HG02571 (cell line): ENCODE measurements at regions not wholly inside any gene's neighbourhood (a gene's known extent, or its start where the extent isn't known, plus 50 kb on each side); places are given as distances from the start of the nearest gene placed in this dataset.

ENCODE experiments used
- ATAC-seq: cut with Tn5 transposase; IDR thresholded peaks from one replicate; pipeline ENCODE4 v1.9.1; 2021; ENCODE audit warnings: mild to moderate bottlenecking, moderate library complexity; ENCODE audit not compliant: unreplicated experiment

DNA sequence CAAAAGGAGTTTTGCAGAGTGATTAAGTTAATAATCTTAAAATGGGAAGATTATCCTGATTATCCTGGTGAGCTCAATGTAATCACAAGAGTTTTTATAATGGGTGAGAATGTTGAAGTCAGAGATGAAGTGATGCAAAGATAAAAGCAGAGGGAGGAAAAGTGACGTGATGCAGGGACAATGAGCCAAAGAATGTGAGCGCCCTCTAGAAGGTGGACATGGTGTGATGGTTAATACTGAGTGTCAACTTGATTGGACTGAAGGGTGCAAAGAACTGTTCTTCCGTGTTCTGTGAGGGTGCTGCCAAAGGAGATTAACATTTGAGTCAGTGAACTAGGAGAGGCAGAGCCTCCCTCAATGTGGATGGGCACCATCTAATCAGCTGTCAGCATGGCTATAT, 569.6 kb upstream of the AGTR1 start:
- ATAC-seq: no peak

DNA sequence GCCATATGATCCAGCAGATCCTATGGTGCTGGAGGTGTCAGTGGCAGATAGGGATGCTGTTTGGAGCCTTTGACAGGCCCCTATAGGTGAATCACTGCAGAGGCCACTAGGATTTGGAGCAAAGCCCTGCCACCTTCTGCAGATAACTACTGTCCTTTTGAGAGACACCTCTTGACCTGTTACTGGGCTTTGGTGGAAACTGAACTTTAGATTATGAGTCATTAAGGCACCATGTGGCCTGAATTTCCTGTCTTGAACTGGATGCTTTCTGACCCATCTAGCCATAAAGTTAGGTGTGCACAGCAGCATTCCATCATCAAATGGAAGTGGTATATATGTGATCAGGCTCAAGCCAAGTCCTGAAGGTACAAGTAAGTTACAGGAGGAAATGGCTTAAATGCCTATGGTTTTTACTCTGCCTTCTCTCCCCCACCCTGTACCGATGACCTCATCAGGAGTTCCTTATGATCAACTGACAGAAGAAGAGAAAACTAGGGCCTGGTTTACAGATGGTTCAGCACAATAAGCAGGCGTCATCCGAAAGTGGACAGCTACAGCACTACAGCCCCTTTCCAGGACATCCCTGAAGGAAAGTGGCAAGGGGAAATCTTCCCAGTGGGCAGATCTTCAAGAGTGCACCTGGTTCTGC, 565.6 kb upstream of the AGTR1 start:
- ATAC-seq: no peak

DNA sequence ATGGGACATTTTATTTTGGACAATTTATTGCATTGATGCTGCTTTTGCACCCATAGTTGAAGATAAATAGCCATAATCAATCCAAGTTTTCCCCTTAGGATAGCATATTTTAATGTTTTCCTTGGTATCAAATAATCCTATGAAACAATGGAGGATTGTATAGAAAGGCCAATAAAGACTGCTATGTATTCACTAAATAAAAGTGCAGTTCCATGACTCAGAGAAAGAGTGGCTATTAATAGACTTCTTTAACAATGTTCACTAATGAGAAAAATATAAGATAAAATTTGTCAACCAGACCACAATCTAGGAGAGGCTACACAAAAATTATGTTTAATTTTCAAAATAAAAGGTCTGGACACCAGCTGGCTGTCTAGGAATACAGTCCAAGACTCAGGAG, 560.9 kb upstream of the AGTR1 start:
- no peak for ATAC-seq

DNA sequence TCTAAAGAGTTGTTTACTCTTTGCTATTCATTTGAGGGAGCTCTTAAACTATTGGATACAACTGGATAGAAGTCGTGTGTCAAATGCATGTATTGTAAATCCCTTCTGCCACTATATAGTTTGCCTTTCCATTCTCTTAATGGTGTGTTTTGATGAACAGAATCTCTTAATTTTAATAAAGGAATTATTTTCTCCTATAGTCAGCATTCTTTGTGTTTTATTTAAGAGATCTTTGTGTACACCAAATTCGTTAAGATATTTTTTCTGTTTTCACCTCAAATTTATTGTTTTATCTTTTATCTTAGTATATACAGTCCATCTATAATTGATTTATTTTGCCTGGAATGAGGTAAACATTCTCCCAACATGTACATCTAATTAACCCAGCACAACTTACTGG, 551.5 kb upstream of the AGTR1 start:
- ATAC-seq: no peak

DNA sequence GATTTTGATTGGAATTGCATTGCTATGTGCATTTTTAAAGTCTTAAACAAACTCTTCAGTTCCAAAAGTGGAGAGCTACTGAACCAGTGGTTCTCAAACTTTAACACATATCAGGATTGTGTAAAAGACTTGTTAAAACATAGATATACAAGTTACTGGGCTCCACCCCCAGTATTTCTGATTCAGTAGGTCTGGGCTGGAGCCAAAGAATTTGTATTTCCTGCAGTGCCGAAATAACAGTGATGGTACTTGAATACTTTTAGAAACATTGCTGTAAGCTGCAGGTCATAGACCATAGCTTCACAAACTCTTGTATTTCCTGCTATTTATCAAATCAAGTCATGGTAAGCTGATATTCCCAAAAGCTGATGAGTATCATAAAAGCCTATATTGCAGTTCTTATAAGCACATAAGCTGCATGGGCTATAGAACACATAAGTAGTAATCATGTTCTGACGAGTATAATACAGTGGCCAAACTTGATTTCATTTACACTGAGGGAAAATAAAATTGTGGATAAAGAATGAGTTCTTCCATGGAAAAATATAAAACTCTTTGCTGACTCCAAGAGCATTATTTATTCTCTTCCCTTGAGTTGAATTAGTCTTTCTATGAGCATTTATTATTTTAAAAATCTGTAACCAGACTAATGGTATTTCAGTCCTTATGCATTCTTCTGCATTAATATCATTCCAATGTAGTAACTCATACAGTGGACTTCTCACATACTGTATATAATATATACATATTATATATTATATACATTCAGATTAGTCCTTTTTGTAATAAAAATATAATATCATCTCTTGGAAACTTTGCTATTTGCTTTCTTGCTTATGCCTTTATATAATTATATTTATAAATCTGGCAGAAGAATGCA, 550.5 kb upstream of the AGTR1 start:
- ATAC-seq: no peak

DNA sequence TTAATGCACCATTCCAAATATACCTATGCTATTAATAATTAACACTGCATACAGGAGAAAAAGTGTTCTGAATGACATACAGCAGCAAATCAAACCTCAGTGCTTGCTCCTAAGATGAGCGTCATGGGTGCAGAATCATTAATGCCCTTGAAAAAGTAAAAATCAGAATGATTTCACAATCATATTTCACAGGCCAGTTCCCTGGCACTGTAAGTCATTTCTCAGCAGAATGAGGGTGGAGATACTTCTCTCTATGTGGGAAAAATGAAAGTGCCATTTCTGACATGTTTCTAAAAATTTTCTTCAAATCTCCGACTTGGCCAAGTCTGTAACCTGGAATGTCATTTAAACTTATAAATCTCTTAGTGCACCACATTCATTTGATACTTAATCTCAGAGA, 549.8 kb upstream of the AGTR1 start:
- no peak for ATAC-seq

DNA sequence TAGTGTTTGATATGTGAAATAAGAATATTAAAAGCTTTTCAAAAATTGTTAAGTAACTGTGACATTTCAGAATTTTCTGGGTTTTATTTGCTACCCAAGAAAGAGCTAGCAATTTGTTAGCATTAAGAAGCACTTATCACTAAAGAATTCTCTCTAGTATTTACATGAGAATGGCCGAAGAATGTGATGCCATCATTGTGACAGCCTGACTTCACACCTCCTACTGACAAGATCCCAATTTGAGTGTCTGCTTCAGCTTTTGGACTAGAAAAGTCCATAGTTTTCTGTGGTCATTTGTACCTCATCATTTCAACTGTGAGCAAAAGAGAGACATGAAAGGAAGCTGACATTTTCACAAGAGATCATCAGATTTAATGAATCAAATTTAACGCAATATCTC, 548.1 kb upstream of the AGTR1 start:
- ATAC-seq: no peak

DNA sequence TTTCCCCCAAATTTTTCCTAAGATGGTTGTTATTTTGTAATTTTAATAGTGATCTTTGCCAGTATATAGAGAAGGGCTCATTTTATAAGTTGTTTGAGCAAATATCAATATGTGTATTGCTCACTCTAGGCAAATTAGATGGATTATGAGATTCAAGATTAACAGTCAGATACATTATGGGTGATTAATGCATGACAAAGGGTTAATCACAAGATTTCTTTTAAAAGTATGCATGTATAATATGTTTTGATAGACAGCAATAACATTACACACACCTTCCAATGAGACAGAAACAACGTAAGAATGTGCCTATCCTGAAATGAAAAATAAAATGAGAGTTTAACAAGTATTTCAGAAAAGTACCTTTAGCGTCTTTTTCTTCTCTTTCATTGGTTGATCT, 547.6 kb upstream of the AGTR1 start:
- no peak for ATAC-seq

DNA sequence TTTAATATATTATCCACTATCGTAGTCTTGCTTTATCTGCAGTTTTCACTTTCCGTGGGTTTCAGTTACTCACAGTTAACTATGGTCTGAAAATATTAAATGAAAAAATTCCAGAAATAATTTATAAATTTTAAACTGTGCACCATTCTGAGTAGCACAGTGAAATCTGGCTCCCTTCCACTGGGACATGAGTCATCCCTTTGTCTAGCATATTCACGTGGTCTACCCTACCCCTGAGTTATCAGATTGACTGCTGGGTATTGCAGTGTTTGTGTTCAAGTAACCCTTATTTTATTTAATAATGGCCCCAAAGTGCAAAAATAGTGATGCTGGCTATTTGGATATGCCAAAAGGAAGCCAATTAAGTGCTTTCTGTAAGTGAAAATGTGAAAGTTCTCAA, 539.5 kb upstream of the AGTR1 start:
- no peak for ATAC-seq

DNA sequence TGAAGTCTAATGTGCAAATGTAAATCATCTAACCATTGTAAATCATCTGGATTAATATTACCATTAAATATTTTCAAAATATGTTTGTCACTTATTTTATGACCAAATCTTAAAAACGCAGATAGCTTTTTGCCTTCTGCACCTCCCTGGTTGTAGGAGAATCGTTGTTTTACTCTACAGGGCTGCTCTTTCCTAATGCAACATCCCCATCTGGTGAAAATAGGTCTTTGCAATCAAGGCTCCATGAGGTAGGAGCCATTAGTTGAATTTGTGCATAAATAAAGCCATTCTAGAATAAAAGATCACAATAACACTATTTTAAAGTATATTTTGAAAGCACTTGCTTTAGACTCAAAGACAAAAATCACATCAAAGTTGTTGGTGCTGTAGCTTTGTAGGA, 535.6 kb upstream of the AGTR1 start:
- ATAC-seq: no peak

DNA sequence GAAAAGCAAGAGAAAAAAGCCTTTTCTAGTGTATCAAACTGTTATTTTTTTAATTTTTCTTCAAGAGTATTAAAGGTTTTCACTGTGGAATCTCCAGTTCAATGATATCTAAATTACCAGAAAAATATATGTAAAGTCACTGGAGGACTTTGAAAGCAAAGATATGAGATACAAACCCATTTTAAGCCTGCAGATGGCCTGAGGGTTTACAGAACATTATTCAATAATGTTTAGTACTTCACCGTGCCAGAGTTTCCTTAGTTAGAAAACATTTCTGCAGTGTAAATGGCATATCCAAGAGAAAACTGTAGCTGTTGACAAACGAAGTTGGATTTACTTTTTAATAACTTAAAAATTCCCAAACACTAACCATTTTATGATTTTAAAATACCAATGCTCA, 529.4 kb upstream of the AGTR1 start:
- ATAC-seq: no peak

DNA sequence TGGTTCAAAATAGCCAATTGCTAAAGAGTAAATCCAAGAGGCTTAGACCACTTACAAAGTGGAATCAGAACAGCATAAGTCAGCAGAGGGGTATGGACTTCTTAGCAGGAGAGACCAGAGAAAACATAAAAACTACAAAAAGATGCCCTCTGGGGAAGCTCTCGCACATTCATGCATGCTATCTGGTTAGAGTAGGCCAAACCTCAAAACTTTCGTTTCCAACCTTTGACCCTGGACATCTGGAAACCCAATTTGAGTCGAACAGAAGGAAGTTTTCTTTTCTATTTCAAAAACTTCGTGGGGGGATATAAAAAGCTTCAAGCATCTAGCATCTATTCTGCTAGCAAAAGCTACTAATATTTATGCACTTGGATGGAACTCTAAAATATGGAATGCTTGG, 523.9 kb upstream of the AGTR1 start:
- no peak for ATAC-seq

DNA sequence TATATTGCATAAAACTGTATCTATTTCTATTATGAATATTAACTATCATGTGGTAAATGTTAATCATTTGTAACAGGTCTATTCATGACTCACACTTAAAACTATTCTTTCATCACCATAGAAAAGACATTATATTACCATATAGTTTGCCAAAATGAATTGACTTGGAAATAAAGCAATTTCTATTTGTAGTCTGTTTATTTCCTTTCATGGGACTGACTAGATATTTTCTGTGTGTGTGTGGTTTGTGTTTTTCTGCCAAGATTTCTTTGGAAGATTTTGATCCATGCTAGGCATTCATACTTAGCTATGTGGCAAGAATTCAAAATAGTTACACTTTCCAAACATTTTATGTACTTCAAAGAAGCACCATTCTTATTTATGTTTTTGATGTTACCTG, 522.5 kb upstream of the AGTR1 start:
- no peak for ATAC-seq

DNA sequence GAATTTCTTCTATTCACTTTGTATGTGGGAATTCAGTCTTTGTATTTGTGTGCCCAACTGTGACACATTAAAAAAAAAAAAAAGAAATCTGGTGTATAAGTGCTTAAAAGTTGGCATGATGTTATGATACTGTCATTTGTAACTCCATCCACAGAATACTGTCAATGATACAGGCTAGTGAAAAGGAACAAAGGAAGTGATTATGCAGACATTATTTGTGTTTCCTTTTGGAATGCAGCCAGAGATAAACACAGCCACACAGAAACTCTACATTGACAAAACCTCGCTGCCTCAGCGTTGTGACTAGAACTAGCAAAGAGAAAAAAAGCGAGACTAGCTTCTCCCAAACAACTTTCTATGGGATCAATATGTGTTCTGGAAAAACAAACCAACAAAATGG, 519.2 kb upstream of the AGTR1 start:
- ATAC-seq: no peak

DNA sequence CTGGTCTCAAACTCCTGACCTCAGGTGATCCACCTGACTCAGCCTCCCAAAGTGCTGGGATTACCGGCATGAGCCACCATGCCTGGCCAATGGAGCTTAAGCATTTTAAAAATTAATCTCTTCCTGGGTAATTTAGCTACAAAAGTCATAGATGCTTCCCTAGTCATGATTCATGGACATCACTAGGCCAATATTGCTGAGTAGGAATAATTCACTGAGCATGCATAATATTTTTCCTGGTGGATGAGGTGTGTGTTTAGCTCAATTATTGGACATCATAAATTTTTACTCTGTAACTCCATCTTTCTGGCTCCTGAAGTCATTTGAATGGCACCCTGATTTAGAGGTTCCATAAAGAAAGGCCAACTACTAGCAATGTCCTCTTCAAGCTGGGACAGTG, 512.9 kb upstream of the AGTR1 start:
- ATAC-seq: no peak

DNA sequence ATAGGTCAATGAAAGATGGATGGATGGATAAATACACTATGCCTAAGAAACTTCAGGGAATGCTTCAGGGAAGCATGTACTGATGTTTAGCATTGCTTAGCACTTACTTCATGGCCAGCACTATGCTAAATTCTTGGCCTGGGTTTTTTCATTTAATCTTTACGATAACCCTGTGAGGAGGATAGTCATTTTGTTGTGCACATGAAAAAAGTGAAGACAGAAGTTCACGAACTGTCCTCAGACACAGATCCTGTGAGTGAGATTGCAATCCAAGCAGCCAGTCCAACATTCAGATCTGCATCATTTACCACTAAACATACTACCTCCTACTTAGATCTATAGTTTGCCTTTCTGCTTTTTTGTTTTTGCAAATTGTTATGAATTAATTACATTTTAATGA, 510.8 kb upstream of the AGTR1 start:
- ATAC-seq: no peak

DNA sequence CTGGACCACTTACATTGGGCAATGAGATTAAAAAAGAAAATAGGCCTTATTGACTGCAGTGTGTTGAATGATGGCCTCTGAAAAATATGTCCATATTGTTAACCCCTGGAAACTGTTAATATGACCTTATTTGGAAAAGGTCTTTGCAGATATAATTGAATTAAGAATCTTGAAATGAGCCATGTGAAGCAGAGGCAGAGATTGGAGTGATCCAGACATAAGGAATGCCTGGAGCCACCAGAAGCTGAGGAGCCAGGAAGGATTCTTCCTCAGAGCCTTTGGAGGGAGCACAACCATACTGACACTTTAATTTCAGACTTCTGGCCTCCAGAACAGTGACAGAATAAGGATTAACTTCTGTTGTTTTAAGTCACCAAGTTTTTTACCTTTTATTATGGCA, 510.4 kb upstream of the AGTR1 start:
- ATAC-seq: no peak

DNA sequence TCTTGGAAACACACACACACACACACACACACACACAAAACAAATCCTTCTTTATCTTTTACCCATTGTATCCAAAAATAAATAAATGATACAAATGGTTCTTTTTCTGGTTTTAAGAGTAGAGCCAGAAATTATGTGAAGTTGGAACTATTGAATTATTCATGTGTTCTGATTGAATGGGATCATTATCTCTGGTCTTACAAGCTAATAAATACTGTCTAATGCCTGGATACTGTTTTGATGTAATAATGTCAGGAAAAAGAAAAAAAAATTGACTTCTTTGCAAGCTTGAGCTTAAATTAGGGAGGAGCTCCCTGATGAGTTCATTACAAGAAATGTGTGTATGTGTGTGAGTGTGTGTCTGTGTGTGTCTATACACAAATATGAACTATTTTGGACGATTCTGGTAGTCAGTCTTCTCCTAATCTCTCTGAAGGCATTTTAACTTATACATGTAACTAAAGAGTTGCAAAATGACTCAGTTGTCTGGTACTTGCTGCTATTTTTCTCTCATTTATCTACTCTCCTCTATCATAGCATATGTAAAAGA, 507.2 kb upstream of the AGTR1 start:
- ATAC-seq: no peak

DNA sequence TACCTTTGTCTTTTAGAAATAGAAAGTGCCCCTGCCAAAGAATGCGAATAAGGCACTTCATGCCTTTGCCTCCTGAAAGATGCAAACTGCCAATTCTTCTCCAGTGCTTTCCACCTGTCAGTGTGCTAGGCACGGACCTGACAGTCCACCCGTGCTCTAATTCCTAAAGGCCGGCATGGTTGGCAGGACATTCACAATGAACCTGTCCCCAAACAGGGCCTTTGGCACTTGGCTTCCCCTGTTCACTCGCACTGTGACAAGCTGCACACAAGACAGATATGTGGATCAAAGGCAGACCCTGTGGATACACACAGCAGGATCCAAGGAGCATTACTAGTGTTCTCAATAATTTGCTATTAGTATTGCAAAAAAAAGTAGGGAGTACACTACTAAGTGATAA, 505.7 kb upstream of the AGTR1 start:
- no peak for ATAC-seq

DNA sequence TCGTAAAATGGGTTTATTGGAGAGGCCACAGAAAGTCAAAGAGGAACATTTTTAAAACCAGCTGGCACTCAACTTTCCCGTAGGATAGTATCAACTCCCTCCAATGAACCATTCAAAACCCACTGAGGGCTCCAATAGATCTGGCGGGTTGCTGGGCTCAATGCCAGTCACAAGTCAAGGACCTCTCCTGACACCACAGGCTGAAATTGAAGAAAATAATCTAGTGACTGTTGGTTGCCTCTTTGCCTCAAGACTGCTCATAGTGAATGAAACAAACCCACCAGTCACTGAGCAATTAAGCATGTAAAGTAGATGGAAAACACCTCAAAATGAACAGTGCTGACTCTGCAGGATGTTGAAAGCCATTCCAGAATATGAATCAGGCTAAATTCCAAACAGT, 500.6 kb upstream of the AGTR1 start:
- ATAC-seq: no peak

DNA sequence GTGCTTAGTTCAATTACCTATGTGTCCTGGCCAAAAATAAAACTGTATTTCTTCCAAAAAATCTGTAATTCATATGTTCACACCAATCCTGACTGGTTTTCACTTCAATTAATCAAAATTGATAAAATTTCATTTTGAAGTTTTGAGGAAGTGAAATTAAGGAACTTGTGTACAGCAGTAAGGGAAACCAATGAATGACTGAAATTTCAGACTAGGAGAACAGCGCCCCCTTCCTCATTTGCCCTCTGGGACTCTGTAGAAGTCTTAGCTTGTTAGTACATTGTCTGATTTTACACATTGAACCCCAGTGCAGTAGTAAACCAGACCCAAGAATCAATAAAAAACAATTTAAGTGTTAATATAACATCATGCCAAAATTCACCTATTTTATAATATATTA, 495.3 kb upstream of the AGTR1 start:
- no peak for ATAC-seq

DNA sequence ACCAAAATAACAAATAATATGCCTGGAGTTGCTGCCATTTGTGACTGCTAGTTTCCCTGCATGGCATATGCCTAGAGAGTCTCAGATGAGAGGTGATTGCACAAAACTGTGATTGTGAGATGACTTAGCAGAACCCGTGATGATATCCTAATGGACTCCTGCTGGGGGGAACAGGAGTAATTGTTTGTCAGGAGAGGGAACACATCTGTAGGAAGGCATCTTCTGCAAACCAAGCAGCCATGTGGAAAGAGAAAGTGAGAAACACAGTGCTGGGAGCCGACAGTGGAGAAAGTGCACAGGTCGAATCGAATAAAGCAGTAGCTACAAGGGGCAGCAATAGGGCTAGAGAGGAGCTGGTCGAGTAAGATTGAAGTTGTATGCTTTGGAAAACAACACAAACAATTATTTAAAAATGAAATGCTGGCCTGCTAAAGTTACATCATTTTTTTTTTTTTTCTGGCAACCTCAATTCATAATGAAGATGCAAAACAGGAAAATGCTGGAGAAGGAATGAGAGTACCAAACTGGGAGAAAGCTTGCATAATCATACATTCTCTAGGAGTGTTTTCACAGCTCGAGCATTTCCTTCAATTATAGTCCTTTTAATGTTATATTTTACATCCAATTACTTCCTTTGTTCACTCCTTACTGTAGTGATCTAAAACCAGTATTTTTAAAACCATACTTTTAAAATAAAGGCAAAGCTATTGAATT, 494.2 kb upstream of the AGTR1 start:
- ATAC-seq: no peak
